ENCODE measurements at regions not wholly inside any gene's neighbourhood (a gene's known extent, or its start where the extent isn't known, plus 50 kb on each side); places are given as distances from the start of the nearest gene placed in this dataset.

GRCh38 chr1:96982118-96982517 lies 260.5 kb downstream of the PTBP2 start:
- ATAC-seq (ENCODE audit: insufficient number of reproducible peaks, low FRiP score, low read depth): no peak
- H3K27ac ChIP-seq: no peak overlapping the region
- no peaks in the 10 kb centered on the region for H3K4me1 ChIP-seq (ENCODE audit: control insufficient read depth in 1 of 2, low read depth in 2 of 2)
- no peak for DNase-seq (ENCODE audit: low spot score)
- H3K27me3 ChIP-seq (replicated peaks; ENCODE audit: insufficient read depth): no peaks in the 10 kb centered on the region
- no peaks in the 10 kb centered on the region for H3K9me3 ChIP-seq
- no peak overlapping the region for H3K4me3 ChIP-seq
- no peaks in the 10 kb centered on the region for H3K36me3 ChIP-seq
- no peak for TF ChIP-seq CTCF (IDR thresholded peaks at IDR 0.05)

- Histone ChIP-seq H3K4me1 (ENCODE audit: control insufficient read depth in 1 of 2, low read depth in 2 of 2) (no peaks in the 10 kb centered on the region), H3K4me3 (no peak overlapping the region), H3K27me3 (replicated peaks; ENCODE audit: insufficient read depth) (no peaks in the 10 kb centered on the region), H3K9me3 (no peaks in the 10 kb centered on the region), H3K27ac (no peak overlapping the region), H3K36me3 (no peaks in the 10 kb centered on the region)
- ATAC-seq (ENCODE audit: insufficient number of reproducible peaks, low FRiP score, low read depth) (no peak), DNase-seq (ENCODE audit: low spot score) (no peak)
- no peak for TF ChIP-seq CTCF (IDR thresholded peaks at IDR 0.05)
Observed at GRCh38 chr1:96983866-96984265, 262.3 kb downstream of the PTBP2 start.

GRCh38 chr1:96987186-96987703 lies 265.7 kb downstream of the PTBP2 start:
- Histone ChIP-seq H3K4me3 (no peak overlapping the region), H3K27me3 (replicated peaks; ENCODE audit: insufficient read depth) (no peaks in the 10 kb centered on the region), H3K9me3 (no peaks in the 10 kb centered on the region), H3K27ac (no peak overlapping the region), H3K36me3 (no peaks in the 10 kb centered on the region), H3K4me1 (ENCODE audit: control insufficient read depth in 1 of 2, low read depth in 2 of 2) (no peaks in the 10 kb centered on the region)
- no peak for TF ChIP-seq CTCF (IDR thresholded peaks at IDR 0.05)
- no peak for DNase-seq (ENCODE audit: low spot score)
- no peak for ATAC-seq (ENCODE audit: insufficient number of reproducible peaks, low FRiP score, low read depth)

GRCh38 chr1:96989302-96989701 lies 267.7 kb downstream of the PTBP2 start:
- DNase-seq (ENCODE audit: low spot score) (no peak), ATAC-seq (ENCODE audit: insufficient number of reproducible peaks, low FRiP score, low read depth) (no peak)
- Histone ChIP-seq H3K27me3 (replicated peaks; ENCODE audit: insufficient read depth) (no peaks in the 10 kb centered on the region), H3K4me3 (no peak overlapping the region), H3K36me3 (no peaks in the 10 kb centered on the region), H3K9me3 (no peaks in the 10 kb centered on the region), H3K27ac (no peak overlapping the region), H3K4me1 (ENCODE audit: control insufficient read depth in 1 of 2, low read depth in 2 of 2) (no peaks in the 10 kb centered on the region)
- no peak for TF ChIP-seq CTCF (IDR thresholded peaks at IDR 0.05)

GRCh38 chr1:96990136-96990535 lies 268.6 kb downstream of the PTBP2 start:
- H3K4me1 ChIP-seq (ENCODE audit: control insufficient read depth in 1 of 2, low read depth in 2 of 2): no peaks in the 10 kb centered on the region
- no peak for TF ChIP-seq CTCF (IDR thresholded peaks at IDR 0.05)
- DNase-seq (ENCODE audit: low spot score) (no peak), ATAC-seq (ENCODE audit: insufficient number of reproducible peaks, low FRiP score, low read depth) (no peak)
- H3K9me3 ChIP-seq: no peaks in the 10 kb centered on the region
- H3K27ac ChIP-seq: no peak overlapping the region
- no peaks in the 10 kb centered on the region for H3K36me3 ChIP-seq
- H3K4me3 ChIP-seq: no peak overlapping the region
- no peaks in the 10 kb centered on the region for H3K27me3 ChIP-seq (replicated peaks; ENCODE audit: insufficient read depth)

All from thoracic aorta (tissue), 2 donors.